Left lung (tissue), 4 donors: ENCODE measurements at regions not wholly inside any gene's neighbourhood (a gene's known extent, or its start where the extent isn't known, plus 50 kb on each side); places are given as distances from the start of the nearest gene placed in this dataset.
A peak's percentile ranks its signal among the peaks of the same experiment; 100 is the strongest.

Experiments used
- ATAC-seq: fragments of 200-7000 bp; cut with Tn5 transposase; one replicate; pipeline ENCODE4 v1.9.1; 2020; ENCODE audit warnings: moderate library complexity
- DNase-seq, 4 donors: peaks; one replicate each; pipeline ENCODE4 v3.0.0-alpha.2; 2013 to 2020
- H3K27ac ChIP-seq, 2 donors: fragments of 200-600 bp; sonication (generic) in 1 of 2; one replicate each; pipeline versions ENCODE4 v1.5.0 to v1.8.0; 2020 to 2021
- H3K27me3 ChIP-seq, 2 donors: fragments of 200-600 bp; sonication (generic) in 1 of 2; one replicate each; pipeline versions ENCODE4 v1.5.0 to v1.8.0; 2020 to 2021
- H3K36me3 ChIP-seq, 2 donors: fragments of 200-600 bp; sonication (generic) in 1 of 2; one replicate each; pipeline versions ENCODE4 v1.5.0 to v1.8.0; 2020 to 2021
- H3K4me1 ChIP-seq, 2 donors: fragments of 200-600 bp; one replicate each; pipeline ENCODE4 v1.8.0; 2021
- H3K4me3 ChIP-seq, 2 donors: fragments of 200-600 bp; sonication (generic) in 1 of 2; one replicate each; pipeline versions ENCODE4 v1.5.0 to v1.8.0; 2020 to 2021; ENCODE audit warnings: mild to moderate bottlenecking in 1 of 2
- H3K9me3 ChIP-seq, 2 donors: fragments of 200-600 bp; sonication (generic) in 1 of 2; one replicate each; pipeline versions ENCODE4 v1.5.0 to v1.8.0; 2020 to 2021
- CTCF ChIP-seq, 2 donors: fragments of 200-600 bp; sonication (generic) in 1 of 2; IDR thresholded peaks; one replicate each; pipeline versions ENCODE4 v1.5.0 to v1.8.0; 2021; ENCODE audit warnings: antibody characterized with exemption in 2 of 2
- intact Hi-C, 2 donors: fragments of 100-400 bp; cut with DNase I; formaldehyde crosslinking; loops; one replicate each; pipeline versions ENCODE4 v1.11.2 to v1.14.2; 2022
- donor health status: DM: no; HTN: yes; CAD: no.
- donor health status: DM: no; HTN: no; CAD: no.

DNA sequence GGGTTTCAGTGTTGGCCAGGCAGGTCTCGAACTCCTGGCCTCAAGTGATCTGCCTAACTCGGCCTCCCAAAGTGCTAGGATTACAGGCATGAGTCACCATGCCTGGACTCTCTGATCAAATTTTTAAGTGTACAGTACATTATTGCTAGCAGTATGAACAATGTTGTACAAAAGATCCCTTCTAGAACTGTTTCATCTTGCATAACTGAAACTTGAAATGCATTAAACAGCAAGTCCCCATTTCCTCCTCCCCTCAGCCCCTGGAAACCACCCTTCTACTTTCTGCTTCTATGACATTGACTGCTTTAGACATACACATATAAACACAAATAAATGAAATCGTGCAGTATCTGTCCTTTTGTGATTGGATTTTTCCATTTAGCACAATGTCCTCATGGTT lies 463.4 kb downstream of the PTPRC start:
- Histone ChIP-seq H3K4me3 (no peak overlapping the region), H3K4me1 (peaks cover 0 to 5% of the 10 kb centered on the region in 2 donors), H3K27ac (no peak overlapping the region), H3K36me3 (no peaks in the 10 kb centered on the region), H3K9me3 (peaks cover 0 to 8% of the 10 kb centered on the region in 2 donors), H3K27me3 (no peaks in the 10 kb centered on the region)
- intact Hi-C loops = no loop called here
- ATAC-seq = no peak
- DNase-seq = no peak
- no peak for TF ChIP-seq CTCF (IDR thresholded peaks at IDR 0.05)

DNA sequence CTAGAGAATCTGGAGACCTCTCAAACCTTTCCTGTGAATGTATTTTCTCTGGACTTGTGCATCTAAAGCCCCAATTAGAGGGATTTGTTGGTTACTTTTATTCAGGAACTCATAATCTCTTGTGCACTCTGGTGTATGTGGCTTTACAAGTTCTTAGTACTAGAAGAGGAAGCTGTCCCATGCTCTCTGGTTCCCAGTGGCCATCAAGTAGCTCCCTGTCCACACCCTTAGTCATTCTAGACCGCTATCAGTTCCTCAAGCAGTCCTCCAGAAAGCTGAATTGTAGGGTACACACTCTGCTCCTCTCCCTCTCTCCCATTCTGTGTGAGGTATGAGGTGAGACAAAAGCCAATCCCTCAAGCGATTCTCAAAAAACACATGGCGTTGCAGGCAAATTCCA lies 470.3 kb downstream of the PTPRC start:
- H3K4me3 ChIP-seq = no peak overlapping the region
- no peak for DNase-seq
- peak; percentile 33 for ATAC-seq
- peaks cover 0 to 18% of the 10 kb centered on the region in 2 donors for H3K9me3 ChIP-seq
- no peak for TF ChIP-seq CTCF (IDR thresholded peaks at IDR 0.05)
- H3K27me3 ChIP-seq = no peaks in the 10 kb centered on the region
- intact Hi-C loops = no loop called here
- no peaks in the 10 kb centered on the region for H3K4me1 ChIP-seq
- H3K36me3 ChIP-seq = no peaks in the 10 kb centered on the region
- no peak overlapping the region for H3K27ac ChIP-seq

- Histone ChIP-seq H3K4me3 (no peak overlapping the region), H3K9me3 (peaks cover 0 to 10% of the 10 kb centered on the region in 2 donors), H3K27me3 (no peaks in the 10 kb centered on the region), H3K36me3 (no peaks in the 10 kb centered on the region), H3K27ac (no peak overlapping the region), H3K4me1 (no peaks in the 10 kb centered on the region)
- ATAC-seq = no peak
- no peak for TF ChIP-seq CTCF (IDR thresholded peaks at IDR 0.05)
- intact Hi-C loops = no loop called here
- no peak for DNase-seq
Observed at GRCh38 chr1:199112365-199112764, 473.5 kb downstream of the PTPRC start.

DNA sequence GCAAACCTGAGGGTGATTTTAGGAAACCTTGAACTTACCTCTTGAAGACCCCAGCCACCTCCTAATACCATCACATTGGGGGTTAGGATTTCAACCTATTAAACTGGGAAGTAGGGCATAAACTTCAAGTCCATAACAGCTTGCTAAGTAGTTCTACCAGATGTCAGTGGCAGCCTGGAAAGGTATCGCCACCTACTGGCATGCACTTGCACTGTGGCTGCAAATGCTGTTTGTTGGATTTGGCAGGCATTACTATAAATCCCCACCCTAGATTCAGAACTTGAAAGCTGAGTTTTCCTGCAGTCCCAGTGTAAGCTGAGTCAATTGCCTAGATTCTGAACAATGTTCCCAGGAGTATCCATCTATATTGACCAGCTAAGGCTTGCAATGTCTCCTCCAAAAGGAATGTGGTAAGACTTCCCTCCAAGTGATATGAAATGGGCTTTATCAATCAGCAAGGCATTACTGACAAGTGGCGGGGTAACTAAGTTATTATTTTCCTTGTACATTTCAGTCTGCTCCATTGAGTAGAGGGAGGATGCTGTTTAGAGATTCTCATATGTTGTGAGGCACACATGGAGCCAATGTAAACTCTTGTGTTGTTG lies 474.5 kb downstream of the PTPRC start:
- peak; percentile 87 for ATAC-seq
- no peaks in the 10 kb centered on the region for H3K27me3 ChIP-seq
- H3K9me3 ChIP-seq = peaks cover 0 to 5% of the 10 kb centered on the region in 2 donors
- no peaks in the 10 kb centered on the region for H3K36me3 ChIP-seq
- peak in 3 of 4 donors; percentile 34 to 55 (median 48) for DNase-seq
- intact Hi-C loops = no loop called here
- no peak overlapping the region for H3K4me3 ChIP-seq
- no peaks in the 10 kb centered on the region for H3K4me1 ChIP-seq
- H3K27ac ChIP-seq = no peak overlapping the region
- TF ChIP-seq CTCF (IDR thresholded peaks at IDR 0.05) = peak; percentile 74 to 75

- Histone ChIP-seq H3K4me3 (no peak overlapping the region), H3K27ac (no peak overlapping the region), H3K9me3 (peaks cover 0 to 5% of the 10 kb centered on the region in 2 donors), H3K27me3 (no peaks in the 10 kb centered on the region), H3K4me1 (no peaks in the 10 kb centered on the region), H3K36me3 (no peaks in the 10 kb centered on the region)
- no peak for ATAC-seq
- intact Hi-C loops = no loop called here
- TF ChIP-seq CTCF (IDR thresholded peaks at IDR 0.05) = no peak
- no peak for DNase-seq
Observed at GRCh38 chr1:199116488-199116887, 477.6 kb downstream of the PTPRC start.
